HG03432 (cell line): ENCODE measurements at regions not wholly inside any gene's neighbourhood (a gene's known extent, or its start where the extent isn't known, plus 50 kb on each side); places are given as distances from the start of the nearest gene placed in this dataset.

Experiments used
- ATAC-seq: cut with Tn5 transposase; IDR thresholded peaks from one replicate; pipeline ENCODE4 v1.9.1; 2021; ENCODE audit warnings: mild to moderate bottlenecking, moderate library complexity; ENCODE audit not compliant: unreplicated experiment

DNA sequence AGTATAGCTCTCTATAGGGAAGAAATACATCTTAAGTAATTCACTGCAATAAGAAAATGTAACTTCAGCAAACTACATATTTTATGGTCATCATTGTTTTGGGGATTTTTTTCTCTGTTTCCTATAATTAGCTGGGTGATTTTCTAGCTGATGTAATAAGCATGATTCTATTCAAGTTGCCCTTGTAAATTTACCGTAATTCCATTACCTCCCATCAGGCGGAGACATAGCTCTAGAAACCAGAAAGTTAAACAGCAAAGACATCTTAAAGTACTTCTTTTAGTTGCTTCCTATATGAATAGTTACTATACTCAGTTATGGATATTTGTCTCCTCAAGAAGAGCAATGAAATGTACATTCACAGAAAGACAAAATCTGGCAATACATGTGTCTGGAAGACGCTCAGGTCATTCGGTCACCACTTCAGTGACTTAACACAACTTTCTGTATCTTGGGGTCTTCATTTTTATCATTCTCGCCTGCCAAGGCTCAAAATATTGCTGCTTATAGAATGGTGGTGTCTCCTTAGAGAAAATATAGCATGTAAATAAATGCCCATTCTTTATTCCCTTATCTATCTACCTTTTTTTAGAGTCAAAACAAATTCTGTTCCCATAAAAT is 239.9 kb upstream of the ZC3H12C start:
- peak; percentile 89 for ATAC-seq

DNA sequence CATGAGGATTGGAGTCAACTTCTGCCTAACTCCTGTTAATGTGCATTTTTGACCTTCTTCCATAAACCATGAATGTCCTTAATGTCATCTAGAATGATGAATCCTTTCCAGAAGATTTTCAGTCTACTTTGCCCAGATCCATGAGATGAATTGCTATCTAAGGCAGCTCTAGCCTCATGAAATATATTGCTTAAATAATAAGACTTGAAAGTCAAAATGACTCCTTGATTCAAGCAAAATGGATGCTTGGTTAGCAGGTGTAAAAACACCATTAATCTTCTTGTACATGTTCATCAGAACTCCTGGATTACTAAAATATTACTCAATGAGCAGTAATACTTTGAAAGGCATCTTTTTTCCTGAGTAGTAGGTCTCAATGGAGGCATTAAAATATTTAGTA is 238.5 kb upstream of the ZC3H12C start:
- ATAC-seq, result no peak

DNA sequence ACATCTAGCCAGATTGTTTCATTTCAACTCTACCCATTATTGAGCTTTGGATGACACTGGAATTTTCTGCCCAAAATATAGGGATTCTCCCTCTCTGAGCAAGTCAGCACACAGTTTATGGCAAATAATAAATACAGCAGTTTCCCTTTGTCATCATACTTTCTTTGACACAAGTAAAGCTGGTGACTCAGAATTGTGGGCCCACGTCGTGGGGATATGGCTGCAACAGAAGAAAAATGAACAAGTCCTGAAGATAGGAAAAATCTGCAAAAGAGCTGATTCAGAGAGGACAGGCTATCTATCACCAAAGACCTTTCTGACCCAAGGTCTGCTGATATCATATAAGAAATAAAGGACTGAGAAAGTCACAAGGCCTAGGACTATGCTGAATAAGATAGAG is 236.3 kb upstream of the ZC3H12C start:
- ATAC-seq, result no peak

DNA sequence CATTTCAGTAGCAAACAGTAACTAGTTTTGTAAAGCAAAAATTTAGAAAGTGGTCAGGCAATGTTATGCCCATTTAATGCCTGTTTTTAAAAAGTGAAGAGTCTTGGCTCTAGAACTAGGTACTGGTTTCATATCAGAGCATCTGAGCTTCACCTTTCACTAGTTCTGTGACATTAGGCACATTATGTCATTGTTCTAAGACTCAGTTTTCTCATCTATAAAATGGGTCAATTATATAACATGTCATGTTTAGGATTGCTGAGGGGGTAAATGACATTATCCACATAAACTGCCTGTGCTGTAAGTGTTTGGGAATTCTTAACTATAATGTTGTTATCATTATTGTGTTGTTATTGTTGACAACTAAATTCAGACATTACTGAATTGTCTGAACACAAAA is 235.6 kb upstream of the ZC3H12C start:
- no peak for ATAC-seq

DNA sequence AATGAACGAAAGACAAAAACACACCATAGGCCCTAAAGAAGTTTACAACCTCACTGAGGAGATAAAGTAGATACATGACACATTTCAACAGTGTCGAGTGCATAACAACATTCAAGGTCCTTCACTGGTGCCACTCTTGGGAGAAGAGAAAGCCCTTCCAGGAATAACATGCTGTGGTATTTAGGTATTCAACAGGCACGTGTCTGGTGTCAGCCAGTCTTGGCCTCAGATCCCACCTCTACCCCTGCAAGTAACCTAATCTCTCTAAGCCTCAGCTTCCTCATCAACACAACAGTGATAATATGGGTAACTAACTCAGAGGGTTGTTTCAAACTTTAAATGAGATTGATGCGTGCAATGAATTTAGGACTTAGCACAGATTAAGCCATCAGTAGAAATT is 235.0 kb upstream of the ZC3H12C start:
- ATAC-seq, result no peak

DNA sequence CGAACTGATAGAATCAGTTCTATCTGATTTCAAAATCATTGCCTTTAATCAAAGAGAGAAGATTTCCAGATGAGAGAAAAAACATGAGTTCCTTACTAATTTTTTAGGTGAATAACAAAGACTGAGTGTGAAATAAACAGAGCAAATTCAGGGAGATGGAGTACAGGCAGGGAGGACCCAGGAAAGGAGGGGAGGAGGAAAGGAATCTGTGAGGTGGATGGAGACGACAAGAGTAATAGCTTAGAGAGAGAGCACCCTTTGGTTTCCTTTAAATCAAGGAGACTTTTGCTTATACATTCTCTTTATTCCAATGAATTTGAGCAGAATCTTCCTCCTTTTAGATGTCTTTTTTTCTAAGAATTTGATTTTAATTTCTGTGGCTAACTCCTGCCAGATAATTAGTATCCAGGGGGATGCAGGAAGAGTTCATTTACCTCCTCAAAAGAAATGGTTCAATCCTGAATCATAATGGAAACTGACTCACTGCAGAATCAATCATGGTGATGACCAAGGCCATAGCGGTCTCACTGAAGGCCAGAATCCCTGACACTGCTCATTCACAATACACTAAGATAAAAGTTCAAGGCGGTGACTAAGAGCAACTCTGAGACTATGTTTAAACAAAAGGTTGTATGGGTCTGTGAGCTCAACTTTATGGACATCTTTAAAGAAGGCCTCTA is 234.0 kb upstream of the ZC3H12C start:
- ATAC-seq, result no peak

DNA sequence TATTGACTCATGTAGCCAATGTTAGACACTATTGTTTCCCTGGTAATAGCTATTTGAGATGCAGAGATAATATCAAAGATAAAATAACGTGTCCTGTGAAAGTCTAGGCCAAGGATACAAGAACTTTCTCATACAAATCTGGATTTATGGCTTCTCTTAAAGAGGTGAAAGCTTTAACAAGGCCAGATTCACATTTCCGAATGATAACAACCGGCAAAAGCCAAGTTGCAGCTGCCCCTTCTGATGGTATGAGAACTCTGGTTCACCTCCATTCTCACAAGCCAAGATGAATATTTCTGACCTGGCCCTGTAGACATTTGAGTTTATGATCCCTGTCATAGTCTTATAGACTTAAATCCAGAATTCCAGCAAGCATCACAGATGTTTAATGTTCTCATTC is 230.4 kb upstream of the ZC3H12C start:
- no peak for ATAC-seq

DNA sequence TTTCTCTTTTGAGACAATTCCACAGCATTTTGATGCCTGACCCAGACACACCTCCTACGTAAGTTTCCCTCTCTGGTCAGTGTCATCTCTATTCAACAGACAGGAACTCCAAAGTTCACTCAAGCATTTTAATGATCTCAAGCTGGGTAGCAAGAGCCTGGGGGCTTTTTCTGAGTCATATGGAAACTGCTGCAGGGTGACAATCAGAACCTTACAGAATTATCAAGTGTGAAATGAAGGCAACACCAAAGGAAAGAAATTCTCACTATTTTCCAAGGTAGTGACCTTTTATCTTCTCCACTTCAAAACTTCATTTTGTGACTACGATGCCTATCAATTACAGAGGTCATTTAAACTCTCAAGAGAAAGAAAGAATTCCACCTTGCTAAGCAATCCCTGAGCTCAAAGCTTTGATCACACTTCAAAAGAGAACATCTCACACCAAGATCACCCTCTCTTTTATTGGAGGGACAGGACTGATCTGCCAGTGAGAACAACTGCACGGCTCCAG is 229.0 kb upstream of the ZC3H12C start:
- ATAC-seq, result peak; percentile 96

DNA sequence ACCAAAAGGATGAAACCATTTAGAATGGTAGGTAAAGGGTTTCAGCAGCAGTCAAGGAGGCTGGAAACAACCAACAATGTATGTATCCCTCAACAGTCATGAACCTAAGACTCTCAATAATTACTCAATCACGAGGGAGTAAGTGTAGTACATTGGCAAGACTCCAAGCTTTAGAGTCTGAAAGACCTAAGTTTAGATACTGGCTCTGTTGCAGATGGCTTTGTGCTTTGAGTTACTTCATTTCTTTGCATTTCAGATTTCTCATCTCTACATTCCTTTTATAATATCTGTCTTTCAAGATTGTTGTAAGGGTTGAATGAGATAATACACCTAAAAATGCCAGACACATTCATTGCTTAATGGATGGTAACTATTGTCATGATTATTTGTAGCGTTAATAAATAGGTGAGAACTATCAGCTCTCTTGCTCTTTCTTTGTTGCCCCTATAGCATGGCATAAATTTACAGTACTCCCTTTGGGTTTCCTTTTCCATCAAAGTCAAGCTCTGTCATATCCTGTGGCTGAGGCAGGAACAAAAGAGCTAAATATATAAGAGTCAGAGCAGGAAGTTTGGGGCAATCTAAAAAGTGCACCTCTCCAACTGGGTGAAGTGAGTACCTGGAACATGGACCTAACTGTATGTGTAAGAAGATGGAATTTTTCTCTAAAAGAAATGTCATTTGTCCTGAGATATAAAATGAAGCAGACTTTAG is 228.2 kb upstream of the ZC3H12C start:
- ATAC-seq, result peak; percentile 39

DNA sequence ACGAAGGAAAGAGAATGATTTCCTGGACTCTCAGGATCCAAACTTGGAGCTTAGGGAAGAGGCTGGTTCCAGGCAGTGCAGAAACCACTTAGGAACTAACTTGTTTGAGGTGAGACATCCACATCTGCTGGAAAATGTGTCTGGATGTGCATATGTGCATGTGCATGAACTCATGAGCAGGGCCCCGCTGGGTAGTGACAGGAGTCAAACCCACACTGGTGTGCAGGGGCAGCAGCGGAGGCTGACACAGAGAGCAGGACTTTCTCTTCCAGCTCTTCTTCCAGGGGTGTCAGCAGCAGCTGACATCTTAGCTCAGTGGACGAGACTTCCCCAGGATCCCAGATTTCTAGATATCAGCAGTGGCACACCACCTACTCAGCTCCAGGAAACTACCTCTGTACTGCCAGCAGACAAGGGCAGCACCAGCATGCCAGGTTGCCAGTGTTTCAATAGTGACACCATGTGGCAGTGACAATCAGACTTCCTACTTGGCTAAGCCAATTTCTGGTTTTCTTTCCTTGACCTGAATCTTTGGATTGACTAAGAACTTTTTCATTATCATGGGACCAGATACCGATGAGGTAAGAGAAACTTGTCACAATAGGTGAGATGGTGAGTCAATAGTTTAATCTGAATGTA is 227.5 kb upstream of the ZC3H12C start:
- ATAC-seq, result no peak

DNA sequence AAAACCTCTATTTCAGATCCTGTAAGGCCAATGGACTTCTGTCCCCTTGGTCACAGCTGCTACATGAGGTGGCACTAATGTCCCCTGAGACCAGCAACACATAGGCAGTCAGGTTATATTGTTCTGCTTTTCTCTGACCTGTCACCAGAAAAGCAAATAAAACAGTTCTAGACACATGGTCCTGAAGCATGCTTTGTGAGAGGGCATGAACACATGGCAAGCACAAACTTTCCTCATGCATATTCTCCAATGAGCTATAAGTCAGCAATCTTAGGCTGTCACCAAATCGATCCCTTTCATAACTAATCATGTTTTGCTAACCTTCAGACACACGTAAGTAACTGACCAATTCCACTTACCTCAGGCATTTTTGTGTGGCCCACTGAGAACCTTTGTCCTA is 225.4 kb upstream of the ZC3H12C start:
- no peak for ATAC-seq

DNA sequence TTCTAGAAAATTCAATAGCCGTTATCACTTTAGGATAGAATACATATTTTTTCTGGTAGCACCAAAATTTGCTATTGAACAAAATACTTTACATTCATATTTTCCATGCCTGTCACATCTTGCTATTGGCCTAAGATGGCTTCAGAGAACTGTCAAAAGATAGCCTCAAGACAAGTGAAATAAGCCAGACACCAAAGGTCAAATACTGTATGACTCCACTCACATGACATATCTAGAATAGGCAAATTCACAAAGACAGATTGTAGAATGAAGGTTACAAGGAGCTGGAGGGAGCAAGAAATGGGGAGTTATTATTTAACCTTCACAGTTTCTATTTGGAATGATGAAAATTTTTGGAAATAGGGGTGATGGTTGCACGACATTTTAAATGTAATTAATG is 223.7 kb upstream of the ZC3H12C start:
- ATAC-seq, result no peak

DNA sequence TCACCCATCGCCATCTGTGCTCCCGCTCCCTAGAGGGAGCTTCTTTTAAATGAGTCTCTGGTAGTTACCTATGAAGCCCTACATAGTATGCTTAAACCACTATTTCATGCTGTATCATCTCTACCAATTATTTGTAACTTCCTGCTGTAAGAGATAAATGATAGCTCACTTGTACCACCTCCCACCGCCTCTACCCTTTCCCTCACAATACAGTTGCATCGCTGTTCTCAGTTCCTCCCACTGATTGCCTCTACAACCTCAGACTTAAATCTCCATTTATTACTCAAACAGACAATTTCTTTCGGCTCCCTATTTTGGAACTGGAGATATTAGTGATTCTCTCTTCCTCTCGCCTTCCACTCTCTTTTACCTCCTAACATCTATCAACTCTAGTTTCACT is 222.9 kb upstream of the ZC3H12C start:
- no peak for ATAC-seq

DNA sequence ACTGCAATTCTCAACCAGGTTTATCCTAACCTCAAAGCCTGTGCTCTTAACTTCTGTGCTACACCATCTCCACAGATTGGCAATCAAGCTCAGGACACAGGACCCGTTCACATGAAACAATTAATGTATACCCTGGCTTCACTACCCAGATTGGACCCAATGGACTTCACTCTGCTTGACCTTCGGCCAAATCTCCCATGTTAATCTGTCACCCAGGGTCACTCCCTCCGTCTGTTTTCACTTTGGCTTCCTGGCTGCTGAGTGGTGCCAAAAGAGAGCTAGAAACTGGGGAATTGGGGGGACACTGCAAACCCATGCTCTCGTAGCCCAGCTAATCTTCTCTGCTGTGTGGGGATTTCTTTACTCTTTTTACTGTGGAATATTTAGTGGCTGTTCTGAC is 216.1 kb upstream of the ZC3H12C start:
- no peak for ATAC-seq

DNA sequence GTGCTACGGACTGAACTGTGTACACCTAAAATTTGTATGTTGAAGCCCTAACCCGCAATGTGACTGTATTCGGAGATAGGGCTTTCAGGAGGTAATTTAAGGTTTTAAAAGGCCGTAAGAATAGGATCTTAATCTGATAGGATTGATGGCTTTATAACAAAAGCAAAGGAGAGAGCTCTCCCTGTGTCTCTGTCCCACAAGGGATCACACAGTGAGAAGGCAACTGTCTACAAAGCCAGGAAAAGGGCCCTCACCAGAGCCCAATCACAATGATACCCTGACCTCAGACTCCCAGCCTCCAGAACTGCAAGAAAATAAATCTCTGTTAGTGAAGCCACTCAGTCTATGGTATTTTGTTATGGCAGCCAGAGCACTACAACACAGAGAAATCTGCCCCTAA is 208.7 kb upstream of the ZC3H12C start:
- ATAC-seq, result no peak

DNA sequence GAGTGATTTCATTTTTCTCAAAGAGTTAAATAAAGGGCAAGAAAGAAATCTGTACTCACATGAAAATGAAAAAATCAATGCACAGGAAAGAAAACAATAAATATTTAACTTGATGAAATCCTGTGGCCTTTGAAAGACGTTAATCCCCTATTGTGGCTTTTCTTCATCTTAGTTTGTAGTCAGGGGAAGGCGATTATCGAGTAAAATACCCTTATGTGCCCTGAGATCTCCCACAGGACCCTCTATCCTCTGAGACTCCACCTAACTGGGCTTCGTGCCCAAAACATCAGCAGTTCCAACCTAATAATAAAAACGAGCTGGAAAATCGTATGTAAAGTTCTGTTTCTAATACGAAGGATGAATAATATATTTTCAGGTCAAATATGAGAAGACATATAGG is 208.2 kb upstream of the ZC3H12C start:
- ATAC-seq, result no peak

DNA sequence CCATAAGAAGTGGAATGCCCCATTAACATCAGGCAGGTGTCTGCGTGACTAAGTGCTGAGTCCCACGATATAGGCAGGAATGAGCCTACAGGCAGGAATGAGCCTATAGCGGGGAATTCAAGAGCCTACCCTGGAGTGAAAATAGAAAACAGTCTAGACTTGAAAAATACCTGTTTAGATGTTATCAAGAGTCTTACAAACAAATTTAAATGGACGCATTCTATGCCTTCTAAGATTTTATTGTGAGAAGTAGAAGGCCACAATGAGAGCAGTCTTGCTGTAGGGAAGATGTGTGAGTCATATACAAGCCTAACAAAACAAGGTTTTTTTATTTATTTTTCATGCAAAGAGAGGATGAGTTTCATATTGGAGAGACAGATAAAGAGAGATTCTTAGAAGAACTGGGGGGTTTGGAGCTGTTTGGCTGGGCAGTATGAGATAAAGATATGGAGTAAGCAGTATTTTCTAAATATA is 200.8 kb upstream of the ZC3H12C start:
- ATAC-seq, result no peak

DNA sequence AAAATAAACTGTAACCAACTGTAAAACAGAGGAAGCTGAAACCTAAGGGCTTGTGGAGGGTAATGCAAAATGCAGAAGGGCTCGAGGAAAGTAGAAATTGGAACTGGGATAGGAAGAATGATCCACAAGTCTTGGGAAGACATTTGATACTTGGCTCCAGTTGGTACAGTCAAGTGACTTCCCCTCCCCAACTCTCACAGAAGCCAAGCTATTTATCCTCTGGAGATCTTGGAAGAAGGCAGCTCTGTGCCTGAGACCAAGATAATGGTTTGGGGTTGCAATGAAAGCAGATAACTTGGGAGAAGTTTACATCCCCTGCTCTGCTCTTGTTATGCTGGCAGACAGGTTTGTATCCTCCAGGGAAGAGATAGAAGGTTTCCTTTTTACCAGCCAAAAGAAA is 198.9 kb upstream of the ZC3H12C start:
- ATAC-seq, result no peak

DNA sequence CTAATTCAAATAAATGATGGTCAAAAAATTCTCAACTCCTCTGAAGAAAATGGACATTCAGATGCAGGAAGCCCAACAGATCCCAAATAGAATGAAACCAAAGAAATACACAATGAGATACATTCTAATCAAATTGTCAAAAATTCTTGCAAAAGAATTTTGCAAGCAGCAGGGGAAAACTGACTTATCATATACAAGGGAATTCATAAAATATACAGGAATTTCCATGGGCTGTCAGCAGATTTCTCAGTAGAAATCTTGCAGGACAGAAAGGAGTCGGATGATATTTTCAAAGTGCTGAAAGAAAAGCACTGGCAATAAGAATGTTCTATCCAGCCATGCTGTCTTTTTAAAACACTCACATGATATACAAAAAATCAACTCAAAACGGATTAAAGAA is 194.6 kb upstream of the ZC3H12C start:
- ATAC-seq, result no peak

DNA sequence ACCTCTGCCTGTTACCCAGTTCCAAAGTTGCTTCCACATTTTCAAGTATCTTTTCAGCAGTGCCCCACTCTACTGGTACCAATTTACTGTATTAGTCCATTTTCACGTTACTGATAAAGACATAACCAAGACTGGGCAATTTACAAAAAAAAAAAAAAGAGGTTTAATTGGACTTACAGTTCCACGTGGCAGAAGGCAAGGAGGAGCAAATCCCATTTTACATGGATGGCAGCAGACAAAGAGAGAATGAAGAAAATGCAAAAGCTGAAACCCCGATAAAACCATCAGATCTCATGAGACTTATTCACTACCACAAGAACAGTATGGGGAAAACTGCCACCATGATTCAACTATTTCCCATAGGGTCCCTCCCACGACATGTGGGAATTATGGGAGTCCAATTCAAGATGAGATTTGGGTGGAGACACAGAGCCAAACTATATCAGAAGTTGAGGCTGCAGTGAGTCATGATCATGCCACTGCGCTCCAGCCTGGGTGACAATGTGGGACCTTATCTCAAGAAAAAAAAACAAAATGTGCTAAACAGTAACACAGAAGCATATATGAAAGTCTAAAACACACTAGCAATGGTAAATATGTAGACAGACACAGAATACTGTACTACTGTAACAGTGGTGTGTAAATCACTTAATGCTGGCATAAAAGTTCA is 190.3 kb upstream of the ZC3H12C start:
- no peak for ATAC-seq

DNA sequence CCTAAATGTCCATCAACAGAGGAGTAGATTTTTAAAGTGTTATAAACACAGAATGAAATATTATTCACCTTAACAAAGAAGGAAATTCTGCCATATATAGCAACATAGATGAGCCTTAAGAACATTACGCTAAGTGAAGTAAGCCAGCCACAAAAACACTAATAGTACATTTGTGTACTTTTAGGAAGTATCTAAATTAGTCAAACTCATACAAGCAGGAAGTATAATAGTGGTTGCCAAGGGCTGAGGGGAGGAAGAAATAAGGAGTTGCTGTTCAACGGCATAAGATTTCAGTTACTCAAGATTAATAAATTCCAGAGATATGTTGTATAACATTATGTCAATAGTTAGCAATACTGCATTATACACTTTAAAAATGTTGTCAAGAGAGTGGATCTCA is 181.7 kb upstream of the ZC3H12C start:
- peak; percentile 69 for ATAC-seq
